Neural cell (in vitro differentiated cells): ENCODE measurements at regions not wholly inside any gene's neighbourhood (a gene's known extent, or its start where the extent isn't known, plus 50 kb on each side); places are given as distances from the start of the nearest gene placed in this dataset.

ENCODE experiments used
- H2AFZ ChIP-seq: fragments of 200-600, 300-800 bp; sonication (generic), shearing (Covaris generic); 2 replicates; pipeline ENCODE4 v1.6.0; 2014; ENCODE audit warnings: low read depth, mild to moderate bottlenecking, antibody characterized with exemption, low read length, moderate library complexity
- H3F3A ChIP-seq: fragments of 200-600 bp; shearing (Covaris generic); 2 replicates; pipeline ENCODE4 v1.6.1; 2016; ENCODE audit warnings: mild to moderate bottlenecking, moderate library complexity, mixed read lengths, antibody characterized with exemption, low read length; ENCODE audit not compliant: insufficient read depth, poor library complexity, severe bottlenecking
- H3K27ac ChIP-seq: fragments of 200-600, 300-800 bp; sonication (generic), shearing (Covaris generic); 2 replicates; pipeline ENCODE4 v1.5.1; 2014; ENCODE audit warnings: mild to moderate bottlenecking, low read length, moderate library complexity
- H3K27me3 ChIP-seq: fragments of 300-800, 200-600 bp; sonication (generic), shearing (Covaris generic); 2 replicates; pipeline ENCODE4 v1.6.0; 2014; ENCODE audit warnings: mild to moderate bottlenecking, low read depth, low read length, moderate library complexity; ENCODE audit not compliant: insufficient read depth
- H3K36me3 ChIP-seq: fragments of 300-800, 200-600 bp; sonication (generic), shearing (Covaris generic); 2 replicates; pipeline ENCODE4 v1.5.1; 2014; ENCODE audit warnings: mild to moderate bottlenecking, antibody characterized with exemption, low read length, moderate library complexity; ENCODE audit not compliant: insufficient read depth
- H3K4me2 ChIP-seq: fragments of 300-800, 200-600 bp; sonication (generic), shearing (Covaris generic); 2 replicates; pipeline ENCODE4 v1.6.0; 2014; ENCODE audit warnings: mild to moderate bottlenecking, low read length
- H3K4me3 ChIP-seq: fragments of 300-800, 200-600 bp; sonication (generic), shearing (Covaris generic); 2 replicates; pipeline ENCODE4 v1.5.1; 2014; ENCODE audit warnings: mild to moderate bottlenecking, low read length, moderate library complexity
- H3K79me2 ChIP-seq: fragments of 200-600 bp; shearing (Covaris generic); replicated peaks from 2 replicates; pipeline ENCODE4 v1.6.0; 2014; ENCODE audit warnings: mild to moderate bottlenecking, low read length, moderate library complexity; ENCODE audit not compliant: insufficient read depth
- H3K9ac ChIP-seq: fragments of 300-800, 200-600 bp; sonication (generic), shearing (Covaris generic); 2 replicates; pipeline ENCODE4 v1.6.1; 2016; ENCODE audit warnings: mild to moderate bottlenecking, low read length, mixed read lengths
- H3K9me2 ChIP-seq: fragments of 200-600 bp; shearing (Covaris generic); 2 replicates; pipeline ENCODE4 v1.6.1; 2016; ENCODE audit warnings: mild to moderate bottlenecking, low read length, mixed read lengths; ENCODE audit not compliant: insufficient read depth
- H3K9me3 ChIP-seq: fragments of 200-600, 300-800 bp; sonication (generic), shearing (Covaris generic); 2 replicates; pipeline ENCODE4 v1.6.1; 2016; ENCODE audit warnings: mild to moderate bottlenecking, mixed run types, low read length, moderate library complexity, mixed read lengths
- H4K20me1 ChIP-seq: fragments of 200-600 bp; shearing (Covaris generic); 2 replicates; pipeline ENCODE4 v1.6.1; 2016; ENCODE audit warnings: mild to moderate bottlenecking, mixed run types; ENCODE audit not compliant: insufficient read depth
- EP300 ChIP-seq: fragments of 450-650 bp; conservative IDR thresholded peaks from 2 replicates; pipeline ENCODE4 v1.6.1; 2014; ENCODE audit warnings: antibody characterized with exemption, mild to moderate bottlenecking, moderate library complexity; ENCODE audit not compliant: poor library complexity, severe bottlenecking
- EZH2 ChIP-seq: fragments of 200-600, 300-800 bp; shearing (Covaris generic), sonication (generic); IDR thresholded peaks from 2 replicates; pipeline ENCODE4 v1.6.1; 2014; ENCODE audit warnings: antibody characterized with exemption, low read length, borderline replicate concordance, mild to moderate bottlenecking; ENCODE audit not compliant: insufficient read depth, poor library complexity, severe bottlenecking
- MXI1 ChIP-seq: fragments of 450-650 bp; conservative IDR thresholded peaks from 2 replicates; pipeline ENCODE4 v1.6.1; 2014; ENCODE audit warnings: antibody characterized with exemption, mild to moderate bottlenecking; ENCODE audit not compliant: poor library complexity, severe bottlenecking
- POLR2AphosphoS5 ChIP-seq: IDR thresholded peaks from 2 replicates; pipeline ENCODE4 v1.6.1; 2012
- RAD21 ChIP-seq: fragments of 450-650 bp; conservative IDR thresholded peaks from 2 replicates; pipeline ENCODE4 v1.6.1; 2014; ENCODE audit warnings: antibody characterized with exemption, mild to moderate bottlenecking, moderate library complexity
- SMC3 ChIP-seq: fragments of 450-650 bp; conservative IDR thresholded peaks from 2 replicates; pipeline ENCODE4 v1.6.1; 2014; ENCODE audit warnings: antibody characterized with exemption, mild to moderate bottlenecking, moderate library complexity; ENCODE audit not compliant: poor library complexity
- TAF1 ChIP-seq: IDR thresholded peaks from 2 replicates; pipeline ENCODE4 v1.6.1; 2012; ENCODE audit warnings: low read depth
- TF ChIP-seq, protein P1 (sequence below): fragments of 450-650 bp; IDR thresholded peaks from 2 replicates; pipeline ENCODE4 v1.5.1; 2014; ENCODE audit warnings: antibody characterized with exemption, mild to moderate bottlenecking, moderate library complexity; ENCODE audit not compliant: poor library complexity, severe bottlenecking
- TF ChIP-seq, protein P2 (sequence below): IDR thresholded peaks from 2 replicates; pipeline ENCODE4 v1.6.1; 2012; ENCODE audit warnings: borderline replicate concordance

DNA sequence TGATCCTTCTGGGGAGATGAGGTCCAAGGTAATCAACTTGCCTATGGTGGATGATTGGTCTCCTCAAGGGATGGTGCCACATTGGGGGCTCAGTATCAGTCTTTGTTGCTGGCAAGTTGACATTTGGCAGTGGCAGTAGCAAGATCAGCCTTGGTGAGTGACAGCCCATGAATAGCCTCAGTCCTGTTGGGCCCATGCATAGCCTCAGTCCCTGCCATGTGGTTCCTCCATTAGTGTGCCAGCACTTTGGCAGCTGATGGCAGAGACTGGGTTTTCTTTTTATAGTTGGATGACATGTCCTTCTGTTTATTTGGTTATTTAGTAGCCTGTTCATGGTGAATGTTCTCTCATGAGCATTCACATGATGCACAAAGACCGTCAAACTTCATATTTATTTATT, 179.6 kb downstream of the CBLN1 start:
- H3K4me3 ChIP-seq = no peak overlapping the region
- H3K27me3 ChIP-seq = no peaks in the 10 kb centered on the region
- H3F3A ChIP-seq = no peaks in the 10 kb centered on the region
- H3K4me2 ChIP-seq = no peak overlapping the region
- H3K36me3 ChIP-seq = no peaks in the 10 kb centered on the region
- H3K9me2 ChIP-seq = no peaks in the 10 kb centered on the region
- H3K9me3 ChIP-seq = no peaks in the 10 kb centered on the region
- no peaks in the 10 kb centered on the region for H3K79me2 ChIP-seq
- H4K20me1 ChIP-seq = no peaks in the 10 kb centered on the region
- no peak for TF ChIP-seq POLR2AphosphoS5
- TF ChIP-seq MXI1 = no peak
- TF ChIP-seq, protein P1, sequence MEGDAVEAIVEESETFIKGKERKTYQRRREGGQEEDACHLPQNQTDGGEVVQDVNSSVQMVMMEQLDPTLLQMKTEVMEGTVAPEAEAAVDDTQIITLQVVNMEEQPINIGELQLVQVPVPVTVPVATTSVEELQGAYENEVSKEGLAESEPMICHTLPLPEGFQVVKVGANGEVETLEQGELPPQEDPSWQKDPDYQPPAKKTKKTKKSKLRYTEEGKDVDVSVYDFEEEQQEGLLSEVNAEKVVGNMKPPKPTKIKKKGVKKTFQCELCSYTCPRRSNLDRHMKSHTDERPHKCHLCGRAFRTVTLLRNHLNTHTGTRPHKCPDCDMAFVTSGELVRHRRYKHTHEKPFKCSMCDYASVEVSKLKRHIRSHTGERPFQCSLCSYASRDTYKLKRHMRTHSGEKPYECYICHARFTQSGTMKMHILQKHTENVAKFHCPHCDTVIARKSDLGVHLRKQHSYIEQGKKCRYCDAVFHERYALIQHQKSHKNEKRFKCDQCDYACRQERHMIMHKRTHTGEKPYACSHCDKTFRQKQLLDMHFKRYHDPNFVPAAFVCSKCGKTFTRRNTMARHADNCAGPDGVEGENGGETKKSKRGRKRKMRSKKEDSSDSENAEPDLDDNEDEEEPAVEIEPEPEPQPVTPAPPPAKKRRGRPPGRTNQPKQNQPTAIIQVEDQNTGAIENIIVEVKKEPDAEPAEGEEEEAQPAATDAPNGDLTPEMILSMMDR = no peak
- TF ChIP-seq SMC3 = no peak
- no peak for TF ChIP-seq RAD21
- no peak overlapping the region for H2AFZ ChIP-seq
- no peak overlapping the region for H3K27ac ChIP-seq
- no peak overlapping the region for H3K9ac ChIP-seq

DNA sequence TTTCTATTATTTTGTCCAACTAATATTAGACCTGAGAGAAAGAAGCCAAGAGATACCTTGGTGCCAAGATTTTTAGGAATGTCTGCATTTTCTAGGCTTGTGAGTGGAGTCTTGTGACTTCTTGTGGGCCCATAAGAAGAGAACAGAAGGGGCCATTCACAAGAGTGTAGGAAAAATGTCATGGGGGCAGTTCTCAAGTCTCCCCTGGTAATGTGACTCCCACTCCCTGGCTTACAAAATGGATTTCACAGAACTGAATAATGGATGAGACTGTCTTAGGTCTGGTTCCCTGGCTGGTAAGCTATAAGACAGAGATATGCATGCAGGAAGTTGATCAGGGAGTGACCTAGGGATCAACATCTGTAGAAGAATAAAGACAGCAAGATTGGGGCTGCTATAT, 181.3 kb downstream of the CBLN1 start:
- Histone ChIP-seq H3K9me2 (no peaks in the 10 kb centered on the region), H3K9me3 (no peaks in the 10 kb centered on the region), H2AFZ (no peak overlapping the region), H3K4me3 (no peak overlapping the region), H3K9ac (no peak overlapping the region), H3K27ac (no peak overlapping the region), H3K79me2 (no peaks in the 10 kb centered on the region), H3K27me3 (no peaks in the 10 kb centered on the region), H4K20me1 (no peaks in the 10 kb centered on the region), H3F3A (no peaks in the 10 kb centered on the region), H3K36me3 (no peaks in the 10 kb centered on the region), H3K4me2 (no peak overlapping the region)
- TF ChIP-seq MXI1 (no peak), SMC3 (no peak)
- TF ChIP-seq, protein P1 = no peak

DNA sequence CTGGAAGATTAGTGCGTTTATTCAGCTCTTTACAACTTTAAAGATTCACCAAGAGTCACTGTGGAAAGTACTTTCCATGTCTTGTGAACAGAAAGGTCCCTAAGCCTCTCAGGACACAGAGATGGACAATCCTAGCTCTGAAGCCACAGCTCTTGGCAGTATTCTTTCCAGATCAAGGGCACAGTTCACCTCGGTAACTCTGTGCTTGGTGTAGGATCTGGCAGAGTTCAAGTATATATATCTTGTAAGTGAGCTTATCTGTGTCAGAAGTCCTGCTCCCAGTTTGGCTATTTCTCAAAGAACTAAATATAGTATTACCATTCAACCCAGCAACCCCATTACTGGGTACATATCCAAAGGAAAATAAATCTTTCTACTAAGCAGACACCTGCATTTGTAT, 183.7 kb downstream of the CBLN1 start:
- H3K4me3 ChIP-seq = no peak overlapping the region
- no peak overlapping the region for H3K9ac ChIP-seq
- no peaks in the 10 kb centered on the region for H3K36me3 ChIP-seq
- no peaks in the 10 kb centered on the region for H3K9me3 ChIP-seq
- no peaks in the 10 kb centered on the region for H3K27me3 ChIP-seq
- H3K4me2 ChIP-seq = no peak overlapping the region
- H3K9me2 ChIP-seq = no peaks in the 10 kb centered on the region
- H2AFZ ChIP-seq = no peak overlapping the region
- H3F3A ChIP-seq = no peaks in the 10 kb centered on the region
- H3K79me2 ChIP-seq = no peaks in the 10 kb centered on the region
- no peak overlapping the region for H3K27ac ChIP-seq
- H4K20me1 ChIP-seq = no peaks in the 10 kb centered on the region
- TF ChIP-seq EP300 = no peak
- TF ChIP-seq MXI1 = no peak
- TF ChIP-seq EZH2 = no peak
- TF ChIP-seq, protein P2, sequence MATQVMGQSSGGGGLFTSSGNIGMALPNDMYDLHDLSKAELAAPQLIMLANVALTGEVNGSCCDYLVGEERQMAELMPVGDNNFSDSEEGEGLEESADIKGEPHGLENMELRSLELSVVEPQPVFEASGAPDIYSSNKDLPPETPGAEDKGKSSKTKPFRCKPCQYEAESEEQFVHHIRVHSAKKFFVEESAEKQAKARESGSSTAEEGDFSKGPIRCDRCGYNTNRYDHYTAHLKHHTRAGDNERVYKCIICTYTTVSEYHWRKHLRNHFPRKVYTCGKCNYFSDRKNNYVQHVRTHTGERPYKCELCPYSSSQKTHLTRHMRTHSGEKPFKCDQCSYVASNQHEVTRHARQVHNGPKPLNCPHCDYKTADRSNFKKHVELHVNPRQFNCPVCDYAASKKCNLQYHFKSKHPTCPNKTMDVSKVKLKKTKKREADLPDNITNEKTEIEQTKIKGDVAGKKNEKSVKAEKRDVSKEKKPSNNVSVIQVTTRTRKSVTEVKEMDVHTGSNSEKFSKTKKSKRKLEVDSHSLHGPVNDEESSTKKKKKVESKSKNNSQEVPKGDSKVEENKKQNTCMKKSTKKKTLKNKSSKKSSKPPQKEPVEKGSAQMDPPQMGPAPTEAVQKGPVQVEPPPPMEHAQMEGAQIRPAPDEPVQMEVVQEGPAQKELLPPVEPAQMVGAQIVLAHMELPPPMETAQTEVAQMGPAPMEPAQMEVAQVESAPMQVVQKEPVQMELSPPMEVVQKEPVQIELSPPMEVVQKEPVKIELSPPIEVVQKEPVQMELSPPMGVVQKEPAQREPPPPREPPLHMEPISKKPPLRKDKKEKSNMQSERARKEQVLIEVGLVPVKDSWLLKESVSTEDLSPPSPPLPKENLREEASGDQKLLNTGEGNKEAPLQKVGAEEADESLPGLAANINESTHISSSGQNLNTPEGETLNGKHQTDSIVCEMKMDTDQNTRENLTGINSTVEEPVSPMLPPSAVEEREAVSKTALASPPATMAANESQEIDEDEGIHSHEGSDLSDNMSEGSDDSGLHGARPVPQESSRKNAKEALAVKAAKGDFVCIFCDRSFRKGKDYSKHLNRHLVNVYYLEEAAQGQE = no peak
- TF ChIP-seq SMC3 = no peak
- TF ChIP-seq, protein P1 = no peak
- no peak for TF ChIP-seq TAF1
- TF ChIP-seq POLR2AphosphoS5 = no peak
- no peak for TF ChIP-seq RAD21
